ENCODE measurements at regions not wholly inside any gene's neighbourhood (a gene's known extent, or its start where the extent isn't known, plus 50 kb on each side); places are given as distances from the start of the nearest gene placed in this dataset.

DNA sequence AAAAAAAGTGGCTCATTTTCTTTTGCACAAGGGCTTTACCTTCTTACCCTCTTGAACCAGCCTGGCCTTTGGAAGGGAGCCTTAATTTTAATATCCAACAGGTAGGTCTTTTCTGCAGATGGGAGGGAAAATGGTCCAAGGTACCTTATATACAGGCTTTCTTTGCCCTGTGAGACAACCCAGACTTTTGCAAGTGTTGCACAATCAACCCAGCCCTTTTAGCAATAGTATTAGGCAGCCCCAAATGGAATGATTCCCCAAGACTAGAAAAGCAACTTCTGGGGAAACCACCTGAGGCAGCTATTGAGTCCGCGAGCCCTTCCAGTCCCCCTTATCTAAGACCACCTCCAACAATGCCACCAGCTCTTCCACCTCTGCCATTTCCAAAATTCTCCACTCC lies 1138.3 kb downstream of the XPNPEP1 start:
- Histone ChIP-seq H3K9me2 (ENCODE audit: insufficient read depth) (peaks cover 12% of the 10 kb centered on the region), H3K4me1 (ENCODE audit: insufficient read depth) (no peaks in the 10 kb centered on the region), H4K20me1 (replicated peaks; ENCODE audit: insufficient read depth) (no peaks in the 10 kb centered on the region), H3K79me2 (replicated peaks; ENCODE audit: insufficient read depth) (no peaks in the 10 kb centered on the region), H3K27ac (ENCODE audit: low read depth) (no peak overlapping the region), H3K27me3 (ENCODE audit: insufficient read depth) (no peaks in the 10 kb centered on the region), H3K4me3 (no peak overlapping the region), H2AFZ (no peak overlapping the region), H3K36me3 (ENCODE audit: insufficient read depth) (0 out of 2 replicates have a peak, but pooled peaks cover 3% of the 10 kb centered on the region), H3F3A (replicated peaks; ENCODE audit: low read depth) (no peaks in the 10 kb centered on the region), H3K4me2 (no peak overlapping the region)
- H3K27ac Mint-ChIP-seq, result no peak overlapping the region
- no peak for TF ChIP-seq STAT1 (IDR thresholded peaks at IDR 0.05; ENCODE audit: unreplicated experiment)
- TF ChIP-seq, protein P1, sequence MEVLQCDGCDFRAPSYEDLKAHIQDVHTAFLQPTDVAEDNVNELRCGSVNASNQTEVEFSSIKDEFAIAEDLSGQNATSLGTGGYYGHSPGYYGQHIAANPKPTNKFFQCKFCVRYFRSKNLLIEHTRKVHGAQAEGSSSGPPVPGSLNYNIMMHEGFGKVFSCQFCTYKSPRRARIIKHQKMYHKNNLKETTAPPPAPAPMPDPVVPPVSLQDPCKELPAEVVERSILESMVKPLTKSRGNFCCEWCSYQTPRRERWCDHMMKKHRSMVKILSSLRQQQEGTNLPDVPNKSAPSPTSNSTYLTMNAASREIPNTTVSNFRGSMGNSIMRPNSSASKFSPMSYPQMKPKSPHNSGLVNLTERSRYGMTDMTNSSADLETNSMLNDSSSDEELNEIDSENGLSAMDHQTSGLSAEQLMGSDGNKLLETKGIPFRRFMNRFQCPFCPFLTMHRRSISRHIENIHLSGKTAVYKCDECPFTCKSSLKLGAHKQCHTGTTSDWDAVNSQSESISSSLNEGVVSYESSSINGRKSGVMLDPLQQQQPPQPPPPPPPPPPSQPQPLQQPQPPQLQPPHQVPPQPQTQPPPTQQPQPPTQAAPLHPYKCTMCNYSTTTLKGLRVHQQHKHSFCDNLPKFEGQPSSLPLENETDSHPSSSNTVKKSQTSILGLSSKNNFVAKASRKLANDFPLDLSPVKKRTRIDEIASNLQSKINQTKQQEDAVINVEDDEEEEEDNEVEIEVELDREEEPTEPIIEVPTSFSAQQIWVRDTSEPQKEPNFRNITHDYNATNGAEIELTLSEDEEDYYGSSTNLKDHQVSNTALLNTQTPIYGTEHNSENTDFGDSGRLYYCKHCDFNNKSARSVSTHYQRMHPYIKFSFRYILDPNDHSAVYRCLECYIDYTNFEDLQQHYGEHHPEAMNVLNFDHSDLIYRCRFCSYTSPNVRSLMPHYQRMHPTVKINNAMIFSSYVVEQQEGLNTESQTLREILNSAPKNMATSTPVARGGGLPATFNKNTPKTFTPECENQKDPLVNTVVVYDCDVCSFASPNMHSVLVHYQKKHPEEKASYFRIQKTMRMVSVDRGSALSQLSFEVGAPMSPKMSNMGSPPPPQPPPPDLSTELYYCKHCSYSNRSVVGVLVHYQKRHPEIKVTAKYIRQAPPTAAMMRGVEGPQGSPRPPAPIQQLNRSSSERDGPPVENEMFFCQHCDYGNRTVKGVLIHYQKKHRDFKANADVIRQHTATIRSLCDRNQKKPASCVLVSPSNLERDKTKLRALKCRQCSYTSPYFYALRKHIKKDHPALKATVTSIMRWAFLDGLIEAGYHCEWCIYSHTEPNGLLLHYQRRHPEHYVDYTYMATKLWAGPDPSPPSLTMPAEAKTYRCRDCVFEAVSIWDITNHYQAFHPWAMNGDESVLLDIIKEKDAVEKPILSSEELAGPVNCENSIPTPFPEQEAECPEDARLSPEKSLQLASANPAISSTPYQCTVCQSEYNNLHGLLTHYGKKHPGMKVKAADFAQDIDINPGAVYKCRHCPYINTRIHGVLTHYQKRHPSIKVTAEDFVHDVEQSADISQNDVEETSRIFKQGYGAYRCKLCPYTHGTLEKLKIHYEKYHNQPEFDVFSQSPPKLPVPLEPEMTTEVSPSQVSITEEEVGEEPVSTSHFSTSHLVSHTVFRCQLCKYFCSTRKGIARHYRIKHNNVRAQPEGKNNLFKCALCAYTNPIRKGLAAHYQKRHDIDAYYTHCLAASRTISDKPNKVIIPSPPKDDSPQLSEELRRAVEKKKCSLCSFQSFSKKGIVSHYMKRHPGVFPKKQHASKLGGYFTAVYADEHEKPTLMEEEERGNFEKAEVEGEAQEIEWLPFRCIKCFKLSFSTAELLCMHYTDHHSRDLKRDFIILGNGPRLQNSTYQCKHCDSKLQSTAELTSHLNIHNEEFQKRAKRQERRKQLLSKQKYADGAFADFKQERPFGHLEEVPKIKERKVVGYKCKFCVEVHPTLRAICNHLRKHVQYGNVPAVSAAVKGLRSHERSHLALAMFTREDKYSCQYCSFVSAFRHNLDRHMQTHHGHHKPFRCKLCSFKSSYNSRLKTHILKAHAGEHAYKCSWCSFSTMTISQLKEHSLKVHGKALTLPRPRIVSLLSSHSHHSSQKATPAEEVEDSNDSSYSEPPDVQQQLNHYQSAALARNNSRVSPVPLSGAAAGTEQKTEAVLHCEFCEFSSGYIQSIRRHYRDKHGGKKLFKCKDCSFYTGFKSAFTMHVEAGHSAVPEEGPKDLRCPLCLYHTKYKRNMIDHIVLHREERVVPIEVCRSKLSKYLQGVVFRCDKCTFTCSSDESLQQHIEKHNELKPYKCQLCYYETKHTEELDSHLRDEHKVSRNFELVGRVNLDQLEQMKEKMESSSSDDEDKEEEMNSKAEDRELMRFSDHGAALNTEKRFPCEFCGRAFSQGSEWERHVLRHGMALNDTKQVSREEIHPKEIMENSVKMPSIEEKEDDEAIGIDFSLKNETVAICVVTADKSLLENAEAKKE (CRISPR knock-in tag; IDR thresholded peaks at IDR 0.05), result no peak
- no peak for TF ChIP-seq NANOG (IDR thresholded peaks at IDR 0.05; ENCODE audit: borderline replicate concordance)
- TF ChIP-seq ZNF331 (CRISPR knock-in tag; IDR thresholded peaks at IDR 0.05; ENCODE audit: low read depth), result no peak
- no peak for TF ChIP-seq CREB1 (CRISPR knock-in tag; IDR thresholded peaks at IDR 0.05; ENCODE audit: low read depth)
- no peak for TF ChIP-seq ETS1 (IDR thresholded peaks at IDR 0.05)
- TF ChIP-seq, protein P2, sequence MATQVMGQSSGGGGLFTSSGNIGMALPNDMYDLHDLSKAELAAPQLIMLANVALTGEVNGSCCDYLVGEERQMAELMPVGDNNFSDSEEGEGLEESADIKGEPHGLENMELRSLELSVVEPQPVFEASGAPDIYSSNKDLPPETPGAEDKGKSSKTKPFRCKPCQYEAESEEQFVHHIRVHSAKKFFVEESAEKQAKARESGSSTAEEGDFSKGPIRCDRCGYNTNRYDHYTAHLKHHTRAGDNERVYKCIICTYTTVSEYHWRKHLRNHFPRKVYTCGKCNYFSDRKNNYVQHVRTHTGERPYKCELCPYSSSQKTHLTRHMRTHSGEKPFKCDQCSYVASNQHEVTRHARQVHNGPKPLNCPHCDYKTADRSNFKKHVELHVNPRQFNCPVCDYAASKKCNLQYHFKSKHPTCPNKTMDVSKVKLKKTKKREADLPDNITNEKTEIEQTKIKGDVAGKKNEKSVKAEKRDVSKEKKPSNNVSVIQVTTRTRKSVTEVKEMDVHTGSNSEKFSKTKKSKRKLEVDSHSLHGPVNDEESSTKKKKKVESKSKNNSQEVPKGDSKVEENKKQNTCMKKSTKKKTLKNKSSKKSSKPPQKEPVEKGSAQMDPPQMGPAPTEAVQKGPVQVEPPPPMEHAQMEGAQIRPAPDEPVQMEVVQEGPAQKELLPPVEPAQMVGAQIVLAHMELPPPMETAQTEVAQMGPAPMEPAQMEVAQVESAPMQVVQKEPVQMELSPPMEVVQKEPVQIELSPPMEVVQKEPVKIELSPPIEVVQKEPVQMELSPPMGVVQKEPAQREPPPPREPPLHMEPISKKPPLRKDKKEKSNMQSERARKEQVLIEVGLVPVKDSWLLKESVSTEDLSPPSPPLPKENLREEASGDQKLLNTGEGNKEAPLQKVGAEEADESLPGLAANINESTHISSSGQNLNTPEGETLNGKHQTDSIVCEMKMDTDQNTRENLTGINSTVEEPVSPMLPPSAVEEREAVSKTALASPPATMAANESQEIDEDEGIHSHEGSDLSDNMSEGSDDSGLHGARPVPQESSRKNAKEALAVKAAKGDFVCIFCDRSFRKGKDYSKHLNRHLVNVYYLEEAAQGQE (IDR thresholded peaks at IDR 0.05; ENCODE audit: unreplicated experiment), result no peak
- no peak for TF ChIP-seq ZNF114 (CRISPR knock-in tag; IDR thresholded peaks at IDR 0.05)
- TF ChIP-seq EZH2phosphoT487 (IDR thresholded peaks at IDR 0.05; ENCODE audit: unreplicated experiment), result no peak
- no peak for TF ChIP-seq JUNB (IDR thresholded peaks at IDR 0.05; ENCODE audit: unreplicated experiment)
- no peak for TF ChIP-seq CTCF (conservative IDR thresholded peaks at IDR 0.05; ENCODE audit: low read depth in 2 of 2)
- TF ChIP-seq EZH2 (IDR thresholded peaks at IDR 0.05; ENCODE audit: low read depth, unreplicated experiment), result no peak
- H3K27me3 Mint-ChIP-seq (ENCODE audit: insufficient read depth, low read depth, poor library complexity), result peaks cover 4% of the 10 kb centered on the region
- ATAC-seq (no peak), DNase-seq (ENCODE audit: low spot score) (no peak)
- H3K9me3 Mint-ChIP-seq, result peaks cover 44% of the 10 kb centered on the region
- no peak overlapping the region for H3K4me3 Mint-ChIP-seq
- H3K4me1 Mint-ChIP-seq, result no peaks in the 10 kb centered on the region
- peaks cover 35% of the 10 kb centered on the region for H3K36me3 Mint-ChIP-seq (ENCODE audit: low read depth)

Measured in GM23338 (cell line).